Body of pancreas (tissue), 4 donors: ENCODE measurements at regions not wholly inside any gene's neighbourhood (a gene's known extent, or its start where the extent isn't known, plus 50 kb on each side); places are given as distances from the start of the nearest gene placed in this dataset.

ENCODE experiments used
- POLR2A ChIP-seq, 3 donors: fragments of 450-650 bp; IDR thresholded peaks; one replicate each; pipeline ENCODE4 v1.6.1; 2016; ENCODE audit warnings: antibody characterized with exemption in 3 of 3, mild to moderate bottlenecking in 2 of 3
- TF ChIP-seq, protein P1 (sequence below), 7 experiments: fragments of 450-650 bp in 4 of 7; fragments of 200-600 bp in 3 of 7; sonication (generic) in 3 of 7; IDR thresholded peaks; one replicate each; pipeline ENCODE4 v1.5.1; 2016 to 2019; ENCODE audit warnings: antibody characterized with exemption in 7 of 7

DNA sequence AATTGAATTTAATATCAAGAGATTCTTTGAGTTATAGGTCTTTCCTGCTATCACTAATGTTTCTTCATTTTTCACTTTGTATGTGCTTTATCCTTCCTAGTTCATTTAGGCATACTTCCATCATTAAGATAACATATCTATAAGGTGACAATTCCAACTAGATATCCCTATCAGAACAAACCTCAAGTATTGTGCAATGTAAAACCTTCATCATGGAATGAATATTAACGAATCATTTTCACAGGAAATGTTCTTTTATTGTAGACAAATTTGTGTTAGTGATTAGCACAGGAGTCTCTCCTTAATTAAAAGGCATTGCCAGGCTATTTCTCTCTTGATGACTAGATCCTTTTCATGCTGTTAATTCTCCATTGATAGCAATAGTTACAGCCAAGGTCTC lies 236.5 kb upstream of the MME start:
- TF ChIP-seq, protein P1, sequence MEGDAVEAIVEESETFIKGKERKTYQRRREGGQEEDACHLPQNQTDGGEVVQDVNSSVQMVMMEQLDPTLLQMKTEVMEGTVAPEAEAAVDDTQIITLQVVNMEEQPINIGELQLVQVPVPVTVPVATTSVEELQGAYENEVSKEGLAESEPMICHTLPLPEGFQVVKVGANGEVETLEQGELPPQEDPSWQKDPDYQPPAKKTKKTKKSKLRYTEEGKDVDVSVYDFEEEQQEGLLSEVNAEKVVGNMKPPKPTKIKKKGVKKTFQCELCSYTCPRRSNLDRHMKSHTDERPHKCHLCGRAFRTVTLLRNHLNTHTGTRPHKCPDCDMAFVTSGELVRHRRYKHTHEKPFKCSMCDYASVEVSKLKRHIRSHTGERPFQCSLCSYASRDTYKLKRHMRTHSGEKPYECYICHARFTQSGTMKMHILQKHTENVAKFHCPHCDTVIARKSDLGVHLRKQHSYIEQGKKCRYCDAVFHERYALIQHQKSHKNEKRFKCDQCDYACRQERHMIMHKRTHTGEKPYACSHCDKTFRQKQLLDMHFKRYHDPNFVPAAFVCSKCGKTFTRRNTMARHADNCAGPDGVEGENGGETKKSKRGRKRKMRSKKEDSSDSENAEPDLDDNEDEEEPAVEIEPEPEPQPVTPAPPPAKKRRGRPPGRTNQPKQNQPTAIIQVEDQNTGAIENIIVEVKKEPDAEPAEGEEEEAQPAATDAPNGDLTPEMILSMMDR (IDR thresholded peaks at IDR 0.05): no peak
- no peak for TF ChIP-seq POLR2A (IDR thresholded peaks at IDR 0.05)
